Midbrain (tissue), 1 donor: ENCODE measurements at regions not wholly inside any gene's neighbourhood (a gene's known extent, or its start where the extent isn't known, plus 50 kb on each side); places are given as distances from the start of the nearest gene placed in this dataset.

Experiments
- DNase-seq: peaks from one replicate; lab custom pipeline; 2025; lab: John Stamatoyannopoulos, UW

DNA sequence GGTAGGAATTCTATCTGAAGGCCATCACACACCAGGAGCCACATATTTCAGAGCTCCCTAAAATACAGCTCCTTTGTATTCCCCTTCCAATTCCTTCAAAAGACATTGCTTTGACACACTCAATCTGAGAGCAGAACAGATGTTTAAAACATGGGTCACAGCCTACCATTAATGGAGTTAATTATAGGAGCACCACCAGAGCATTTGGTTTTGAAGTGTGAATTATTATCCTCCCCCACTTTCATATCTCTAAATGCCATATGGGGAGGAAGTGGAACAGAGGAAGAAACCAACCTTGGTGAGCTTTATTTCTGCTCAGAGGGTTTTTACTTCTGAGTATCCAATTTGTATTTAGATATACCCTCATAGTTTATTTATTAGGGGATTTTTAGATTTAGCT is 50.7 kb upstream of the TNFRSF21 start:
- DNase-seq, result no peak

GRCh38 chr6:47362857-47363461 is 53.3 kb upstream of the TNFRSF21 start:
- no peak for DNase-seq

- no peak for DNase-seq
Measured at GRCh38 chr6:47363736-47364135, 54.0 kb upstream of the TNFRSF21 start.

DNA sequence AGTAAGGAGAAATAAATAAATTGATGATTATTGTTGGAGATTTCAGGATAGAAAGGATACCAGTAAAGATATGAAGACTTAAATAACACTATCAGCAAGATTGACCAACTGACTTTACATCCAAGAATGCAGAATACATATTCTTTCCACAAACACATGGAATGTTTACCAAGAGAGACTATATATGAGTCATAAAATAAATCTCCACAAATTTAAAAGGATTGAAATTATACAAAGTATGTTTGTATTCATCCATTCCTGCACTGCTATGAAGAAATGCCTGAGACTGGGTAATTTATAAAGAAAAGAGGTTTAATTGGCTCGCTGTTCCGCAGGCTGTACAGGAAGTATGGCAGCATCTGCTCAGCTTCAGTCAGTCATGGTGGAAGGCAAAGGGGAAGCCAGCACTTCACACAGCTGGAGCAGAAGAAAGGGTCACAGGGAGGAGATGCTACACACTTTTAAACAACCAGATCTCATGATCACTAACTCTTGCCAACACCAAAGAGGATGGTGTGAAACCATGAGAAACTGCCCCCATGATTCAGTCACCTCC is 56.7 kb upstream of the TNFRSF21 start:
- no peak for DNase-seq

GRCh38 chr6:47371139-47371869 is 61.6 kb upstream of the TNFRSF21 start:
- DNase-seq, result no peak

GRCh38 chr6:47371870-47372255 is 62.2 kb upstream of the TNFRSF21 start:
- no peak for DNase-seq

GRCh38 chr6:47372318-47372717 is 62.6 kb upstream of the TNFRSF21 start:
- no peak for DNase-seq

DNA sequence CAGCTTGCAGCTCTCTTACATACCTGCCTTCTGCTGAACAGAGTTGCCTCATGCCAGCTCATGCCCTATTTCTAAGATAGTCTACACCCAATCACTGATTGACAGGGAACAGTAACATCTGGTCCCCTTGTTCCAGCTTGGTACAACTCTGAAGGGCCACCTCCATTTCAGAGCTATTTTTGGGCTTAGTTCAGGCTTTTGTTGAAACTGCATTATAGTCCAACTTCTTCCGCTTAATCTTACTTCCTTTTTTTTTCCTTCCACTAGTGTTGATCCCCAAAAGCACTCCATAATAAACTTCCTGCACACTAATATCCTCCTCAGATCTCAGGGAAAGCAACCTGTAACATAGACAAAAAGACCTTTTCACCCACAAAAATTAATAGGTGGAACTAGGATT is 65.7 kb upstream of the TNFRSF21 start:
- DNase-seq, result no peak

DNA sequence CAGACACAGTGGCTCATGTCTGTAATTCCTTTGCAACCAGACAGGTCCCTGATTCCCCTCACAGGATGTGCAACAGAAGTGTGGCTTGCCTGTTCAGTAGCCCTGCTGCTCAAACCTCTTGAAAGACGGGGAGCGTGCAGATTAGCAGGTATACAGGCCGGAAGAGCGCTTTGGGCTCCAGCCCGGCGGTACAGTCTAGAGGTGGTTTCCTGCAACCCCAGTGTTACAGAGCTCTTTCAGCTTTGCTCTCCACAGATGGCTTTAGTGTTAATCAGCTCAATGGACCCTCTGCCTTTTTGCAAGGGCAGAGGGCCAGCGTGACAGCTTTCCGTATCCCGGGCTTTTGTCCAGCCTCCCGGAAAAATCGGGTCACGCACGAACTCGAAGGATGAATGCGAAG is 67.2 kb upstream of the TNFRSF21 start:
- no peak for DNase-seq

GRCh38 chr6:47377971-47378370 is 68.3 kb upstream of the TNFRSF21 start:
- DNase-seq, result no peak

GRCh38 chr6:47379328-47379727 is 69.6 kb upstream of the TNFRSF21 start:
- no peak for DNase-seq

DNA sequence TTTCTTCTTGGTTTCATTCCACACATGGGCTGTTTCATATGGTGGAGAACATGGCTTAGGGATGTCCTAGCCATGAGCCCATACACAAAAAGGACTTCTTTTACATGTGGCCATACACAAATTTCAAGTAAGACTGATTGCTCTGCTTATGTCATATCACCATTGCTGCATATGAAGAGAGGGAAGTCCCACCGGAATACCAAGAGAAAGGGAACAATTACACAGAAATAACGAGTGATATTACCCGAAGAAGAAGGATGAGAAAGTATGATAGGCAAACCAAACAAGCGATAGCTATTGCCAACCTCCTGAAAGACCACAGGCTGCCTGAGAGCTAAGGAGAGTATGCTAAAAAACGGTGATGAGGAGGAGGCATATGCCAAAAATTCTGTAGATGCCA is 70.5 kb upstream of the TNFRSF21 start:
- no peak for DNase-seq

DNA sequence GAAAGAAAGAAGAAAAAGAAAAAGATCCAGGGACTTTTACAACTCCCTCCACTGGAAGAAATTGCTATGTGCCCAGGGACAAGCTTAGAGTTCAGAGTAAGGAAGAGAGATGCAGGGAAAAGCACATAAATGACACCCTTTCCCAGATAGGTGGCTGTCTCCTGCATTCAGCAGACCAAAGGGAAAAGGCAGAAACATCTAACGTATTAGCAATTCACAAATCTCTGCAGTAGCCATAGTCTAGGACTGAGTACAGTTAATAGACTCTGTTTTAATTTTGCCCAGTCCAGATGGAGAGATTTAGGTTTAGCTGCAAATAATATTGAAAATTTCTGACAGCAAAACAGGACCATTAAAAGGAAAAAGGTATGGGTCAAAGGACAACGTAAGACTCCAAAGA is 71.3 kb upstream of the TNFRSF21 start:
- DNase-seq, result no peak

- DNase-seq, result no peak
Measured at GRCh38 chr6:47383360-47383759, 73.7 kb upstream of the TNFRSF21 start.

- DNase-seq, result no peak
Measured at GRCh38 chr6:47391675-47392074, 82.0 kb upstream of the TNFRSF21 start.

GRCh38 chr6:47392251-47392650 is 82.5 kb upstream of the TNFRSF21 start:
- DNase-seq, result no peak

- no peak for DNase-seq
Measured at GRCh38 chr6:47396401-47397069, 81.1 kb upstream of the CD2AP start.

DNA sequence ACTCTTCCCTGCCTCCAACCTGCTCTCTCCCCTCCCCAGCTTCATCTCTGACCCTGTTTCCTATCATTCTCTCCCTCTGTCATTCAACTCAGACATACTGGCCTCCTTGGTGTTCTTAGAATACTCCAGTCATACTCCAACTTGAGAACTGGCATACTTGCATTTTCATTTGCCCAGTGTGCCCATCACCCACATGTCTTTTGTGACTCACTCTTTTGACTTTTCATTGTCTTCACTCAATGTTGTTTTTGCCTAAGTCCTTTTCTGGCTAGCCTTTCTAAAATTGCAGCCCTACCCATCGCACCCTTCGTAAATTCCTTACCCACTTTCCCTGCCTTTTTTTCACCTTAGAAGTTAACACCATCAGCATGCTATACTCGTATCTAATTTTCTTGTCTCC is 77.0 kb upstream of the CD2AP start:
- DNase-seq, result no peak

GRCh38 chr6:47402081-47402480 is 75.5 kb upstream of the CD2AP start:
- DNase-seq, result no peak

- no peak for DNase-seq
Measured at GRCh38 chr6:47403056-47403455, 74.5 kb upstream of the CD2AP start.

DNA sequence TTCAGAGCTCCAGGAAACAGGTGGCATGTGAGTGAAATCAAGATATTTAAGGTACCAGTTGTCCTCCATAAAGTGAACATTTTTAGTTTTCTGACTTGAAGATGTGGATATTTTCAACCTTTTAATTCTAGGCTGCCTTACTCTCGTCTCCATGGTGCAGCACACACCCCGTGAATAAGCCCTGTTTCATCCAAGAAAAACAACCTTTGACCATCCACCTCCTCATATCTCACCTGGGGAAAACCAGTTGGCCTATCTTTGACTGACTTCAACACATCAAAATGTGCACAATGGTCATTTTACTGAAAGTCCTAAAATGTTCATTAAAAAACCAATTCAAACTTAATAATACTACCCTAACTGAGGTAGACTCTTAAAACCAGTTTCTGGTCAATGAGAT is 73.8 kb upstream of the CD2AP start:
- no peak for DNase-seq

DNA sequence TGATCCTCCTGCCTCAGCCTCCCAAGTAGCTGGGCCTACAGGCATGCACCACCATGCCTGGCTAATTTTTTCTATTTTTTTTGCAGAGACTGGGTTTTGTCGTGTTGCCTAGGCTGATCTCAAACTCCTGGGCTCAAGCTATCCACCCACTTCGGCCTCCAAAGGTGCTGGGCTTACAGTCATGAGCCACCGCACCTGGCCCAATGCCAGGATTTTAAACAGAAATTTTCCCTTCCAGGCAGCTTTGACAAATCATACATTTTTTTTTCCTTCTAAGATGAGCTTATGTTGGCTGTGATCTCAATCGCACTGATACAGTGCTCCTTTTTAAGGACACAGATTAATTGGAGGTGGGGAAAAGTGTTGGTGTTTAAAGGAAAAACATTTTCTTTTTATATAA is 73.2 kb upstream of the CD2AP start:
- no peak for DNase-seq

DNA sequence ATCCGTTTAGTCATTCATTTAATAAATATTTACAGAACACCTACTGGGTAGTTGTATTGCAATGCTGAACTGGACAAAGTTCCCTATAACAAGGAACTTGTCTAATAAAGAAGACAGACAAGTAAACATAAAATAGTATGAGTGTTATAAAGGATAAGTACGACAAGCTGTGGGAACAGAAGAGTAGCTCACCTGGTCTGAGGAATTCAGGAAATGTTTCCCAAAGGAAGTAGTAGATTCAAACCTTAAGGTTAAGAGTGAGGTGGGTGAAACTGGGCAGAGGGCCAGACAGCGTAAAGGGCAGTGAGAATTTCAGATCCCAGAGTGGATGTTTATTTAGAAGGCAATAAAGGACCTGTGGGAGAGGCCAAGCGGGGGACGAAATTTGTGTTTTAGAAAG is 72.3 kb upstream of the CD2AP start:
- no peak for DNase-seq
